Stomach (tissue), 8 donors: ENCODE measurements at regions not wholly inside any gene's neighbourhood (a gene's known extent, or its start where the extent isn't known, plus 50 kb on each side); places are given as distances from the start of the nearest gene placed in this dataset.

Experiments used
- DNase-seq, 2 donors: peaks; one replicate each; pipeline versions ENCODE4 v3.0.0 to v3.0.0-alpha.2; 2013 to 2019
- H3K27ac ChIP-seq, 5 donors: fragments of 200-600 bp in 4 of 5; sonication (generic) in 4 of 5; one replicate each; pipeline ENCODE4 v1.5.1; 2013 to 2019; ENCODE audit warnings: mild to moderate bottlenecking in 1 of 5, moderate library complexity in 1 of 5
- H3K27me3 ChIP-seq, 3 donors: fragments of 200-600 bp; sonication (generic); one replicate each; pipeline ENCODE4 v1.5.1; 2017 to 2019; ENCODE audit warnings: mixed run types in 1 of 3
- H3K36me3 ChIP-seq, 4 donors: fragments of 200-600 bp; sonication (generic); 1 replicate in 3 of 4; 2 replicates in 1 of 4; pipeline ENCODE4 v1.5.1; 2016 to 2019
- H3K4me1 ChIP-seq, 4 donors: fragments of 200-600 bp; sonication (generic); one replicate each; pipeline ENCODE4 v1.5.1; 2016 to 2019
- H3K4me3 ChIP-seq, 4 donors: fragments of 200-600 bp; sonication (generic) in 3 of 4; one replicate each; pipeline ENCODE4 v1.5.1; 2016 to 2019; ENCODE audit warnings: mild to moderate bottlenecking in 1 of 4
- H3K9me3 ChIP-seq, 4 donors: fragments of 200-600 bp; sonication (generic); one replicate each; pipeline ENCODE4 v1.5.1; 2016 to 2019
- EP300 ChIP-seq: sonication (generic); formaldehyde crosslinking; IDR thresholded peaks from one replicate; pipeline ENCODE4 v1.6.1; 2017; ENCODE audit warnings: antibody characterized with exemption
- POLR2A ChIP-seq, 4 donors: fragments of 450-650 bp; IDR thresholded peaks; one replicate each; pipeline ENCODE4 v1.6.1; 2016; ENCODE audit warnings: antibody characterized with exemption in 4 of 4, control low read depth in 2 of 4, mild to moderate bottlenecking in 1 of 4, moderate library complexity in 1 of 4
- POLR2AphosphoS5 ChIP-seq, 3 donors: sonication (generic); formaldehyde crosslinking; IDR thresholded peaks; one replicate each; pipeline ENCODE4 v1.6.1; 2016; ENCODE audit warnings: antibody characterized with exemption in 3 of 3
- WGBS, 5 donors: extraction: QIAGEN DNeasy Blood & Tissue Kit in 3 of 5; methylation state at CpG; one replicate each; pipeline versions ENCODE4 v1.1.5 to v1.1.7; 2013 to 2018; 5-methylcytosine and 5-hydroxymethylcytosine counted together
- intact Hi-C: fragments of 100-400 bp; cut with DNase I; formaldehyde crosslinking; loops from one replicate; pipeline ENCODE4 v1.15.1; 2023; ENCODE audit warnings: low total_unique reads
- TF ChIP-seq, protein P1 (sequence below), 7 experiments: fragments of 450-650 bp in 4 of 7; fragments of 200-600 bp in 3 of 7; sonication (generic) in 3 of 7; IDR thresholded peaks; one replicate each; pipeline ENCODE4 v1.5.1; 2016 to 2019; ENCODE audit warnings: antibody characterized with exemption in 7 of 7, control low read depth in 2 of 7, mild to moderate bottlenecking in 1 of 7
- donor health status: healthy with polysubstance abuse.
- donor health status: Bipolar disorder and iron deficiency.
- donor health status: healthy.

DNA sequence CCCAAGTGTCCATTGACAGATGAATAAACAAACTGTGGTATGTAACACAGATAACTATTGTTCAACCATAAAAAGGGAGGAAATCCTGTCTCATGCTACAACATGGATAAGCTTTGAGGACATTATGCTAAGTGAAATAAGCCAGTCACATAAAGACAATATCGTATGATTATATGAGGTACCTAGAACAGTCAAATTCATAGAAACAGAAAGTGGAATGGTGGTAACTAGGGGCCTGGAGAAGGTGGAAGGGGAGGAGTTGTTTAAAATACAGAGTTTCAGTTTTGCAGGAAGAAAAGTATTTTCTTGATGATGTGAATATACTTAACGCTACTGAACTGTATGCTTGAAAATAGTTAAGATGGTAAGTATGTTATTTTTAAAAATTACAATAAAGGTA is 304.6 kb upstream of the CXCR4 start:
- TF ChIP-seq, protein P1, sequence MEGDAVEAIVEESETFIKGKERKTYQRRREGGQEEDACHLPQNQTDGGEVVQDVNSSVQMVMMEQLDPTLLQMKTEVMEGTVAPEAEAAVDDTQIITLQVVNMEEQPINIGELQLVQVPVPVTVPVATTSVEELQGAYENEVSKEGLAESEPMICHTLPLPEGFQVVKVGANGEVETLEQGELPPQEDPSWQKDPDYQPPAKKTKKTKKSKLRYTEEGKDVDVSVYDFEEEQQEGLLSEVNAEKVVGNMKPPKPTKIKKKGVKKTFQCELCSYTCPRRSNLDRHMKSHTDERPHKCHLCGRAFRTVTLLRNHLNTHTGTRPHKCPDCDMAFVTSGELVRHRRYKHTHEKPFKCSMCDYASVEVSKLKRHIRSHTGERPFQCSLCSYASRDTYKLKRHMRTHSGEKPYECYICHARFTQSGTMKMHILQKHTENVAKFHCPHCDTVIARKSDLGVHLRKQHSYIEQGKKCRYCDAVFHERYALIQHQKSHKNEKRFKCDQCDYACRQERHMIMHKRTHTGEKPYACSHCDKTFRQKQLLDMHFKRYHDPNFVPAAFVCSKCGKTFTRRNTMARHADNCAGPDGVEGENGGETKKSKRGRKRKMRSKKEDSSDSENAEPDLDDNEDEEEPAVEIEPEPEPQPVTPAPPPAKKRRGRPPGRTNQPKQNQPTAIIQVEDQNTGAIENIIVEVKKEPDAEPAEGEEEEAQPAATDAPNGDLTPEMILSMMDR (IDR thresholded peaks at IDR 0.05), result no peak
- TF ChIP-seq POLR2A (IDR thresholded peaks at IDR 0.05), result no peak
- no peak for TF ChIP-seq POLR2AphosphoS5 (IDR thresholded peaks at IDR 0.05)
- TF ChIP-seq EP300, result no peak
- Histone ChIP-seq H3K27ac (no peak overlapping the region), H3K4me1 (peaks cover 5 to 11% (median 9%) of the 10 kb centered on the region in 4 donors), H3K36me3 (no peaks in the 10 kb centered on the region), H3K4me3 (no peak overlapping the region), H3K27me3 (peaks cover 0 to 37% (median 18%) of the 10 kb centered on the region in 3 donors), H3K9me3 (no peaks in the 10 kb centered on the region)
- intact Hi-C loops, result loop anchor here (5.0 kb wide), 1 partner anchor 1420 kb away; no protein-coding TSS in a partner anchor
- 62 to 76% (median 67%) methylated on average over 2 of the region's 2 CpGs for WGBS, 5 donors
- no peak for DNase-seq

DNA sequence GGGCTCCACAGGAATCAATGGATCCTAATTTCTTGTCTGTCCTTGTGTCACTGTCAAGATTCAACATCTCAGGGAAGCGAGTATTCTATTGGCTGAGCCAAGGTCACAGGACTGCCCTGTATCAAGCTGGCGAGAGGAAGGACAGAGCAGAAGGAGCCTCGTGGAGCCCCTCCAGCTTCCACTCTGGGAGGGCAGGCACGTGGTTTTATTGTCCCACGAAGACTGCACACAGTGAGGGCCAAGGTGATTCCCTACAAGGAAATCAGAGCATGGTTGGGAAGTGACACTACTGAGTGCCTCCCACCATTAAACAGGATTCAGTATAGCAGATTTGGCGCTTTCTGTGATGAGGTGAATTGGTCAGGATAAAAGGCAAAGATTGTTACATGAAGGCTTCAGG is 302.4 kb upstream of the CXCR4 start:
- Histone ChIP-seq H3K27me3 (peaks cover 0 to 29% (median 18%) of the 10 kb centered on the region in 3 donors), H3K9me3 (no peaks in the 10 kb centered on the region), H3K4me3 (no peak overlapping the region), H3K36me3 (no peaks in the 10 kb centered on the region), H3K27ac (no peak overlapping the region), H3K4me1 (peaks cover 5 to 11% (median 9%) of the 10 kb centered on the region in 4 donors)
- 68 to 74% (median 69%) methylated on average over 6 of the region's 6 CpGs for WGBS, 5 donors
- TF ChIP-seq POLR2AphosphoS5 (IDR thresholded peaks at IDR 0.05), result no peak
- no peak for TF ChIP-seq EP300
- TF ChIP-seq, protein P1 (IDR thresholded peaks at IDR 0.05), result no peak
- no peak for TF ChIP-seq POLR2A (IDR thresholded peaks at IDR 0.05)
- DNase-seq, result no peak
- intact Hi-C loops, result loop anchor here (5.0 kb wide), 1 partner anchor 1422 kb away; no protein-coding TSS in a partner anchor

DNA sequence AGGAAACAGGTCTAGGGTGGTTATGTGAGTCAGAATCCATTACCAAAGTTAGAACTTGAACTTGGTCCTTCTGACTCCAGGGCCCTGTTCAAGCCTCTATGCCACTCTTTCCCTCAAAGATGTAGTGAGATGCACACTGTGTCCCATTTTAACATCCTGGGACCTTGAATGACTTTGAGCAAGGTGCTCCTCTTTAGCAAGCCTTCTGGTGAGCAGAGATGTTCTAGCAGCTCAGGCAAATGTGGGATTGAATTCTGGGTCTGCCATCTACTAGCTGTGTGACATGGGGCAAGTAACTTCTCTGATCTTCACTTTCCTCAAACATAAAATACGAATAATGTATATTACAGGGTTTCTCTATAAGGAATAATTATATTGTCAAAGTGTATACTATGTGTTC is 294.0 kb upstream of the CXCR4 start:
- TF ChIP-seq EP300 (no peak), POLR2AphosphoS5 (IDR thresholded peaks at IDR 0.05) (no peak), POLR2A (IDR thresholded peaks at IDR 0.05) (no peak)
- TF ChIP-seq, protein P1 (IDR thresholded peaks at IDR 0.05), result no peak
- intact Hi-C loops, result no loop called here
- Histone ChIP-seq H3K27me3 (peaks cover 0 to 13% (median 1%) of the 10 kb centered on the region in 3 donors), H3K4me3 (no peak overlapping the region), H3K4me1 (no peaks in the 10 kb centered on the region), H3K27ac (no peak overlapping the region), H3K36me3 (no peaks in the 10 kb centered on the region), H3K9me3 (no peaks in the 10 kb centered on the region)
- no peak for DNase-seq
- 25 to 79% (median 74%) methylated on average over 1 of the region's 1 CpG for WGBS, 5 donors

DNA sequence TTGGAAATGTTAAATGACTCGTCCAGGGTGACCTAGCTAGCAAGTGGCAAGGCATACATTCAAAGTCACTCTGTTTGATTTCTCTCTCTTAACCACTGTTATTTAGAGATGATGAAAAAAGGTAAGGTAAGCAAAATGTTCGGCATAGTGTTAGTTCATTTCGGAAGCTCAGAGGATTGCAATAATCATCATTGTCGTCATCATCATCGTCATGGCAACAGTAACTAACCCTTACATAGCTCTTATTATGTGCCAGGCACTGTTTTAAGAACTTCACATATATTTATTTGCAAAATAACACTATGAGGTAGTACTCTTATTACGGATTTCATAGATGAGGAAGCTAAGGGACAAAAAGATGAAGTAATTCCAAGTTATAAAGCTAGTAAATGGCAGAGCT is 292.7 kb upstream of the CXCR4 start:
- Histone ChIP-seq H3K36me3 (no peaks in the 10 kb centered on the region), H3K4me1 (no peaks in the 10 kb centered on the region), H3K9me3 (no peaks in the 10 kb centered on the region), H3K27me3 (peaks cover 0 to 22% (median 11%) of the 10 kb centered on the region in 3 donors), H3K27ac (no peak overlapping the region), H3K4me3 (no peak overlapping the region)
- 78 to 87% (median 83%) methylated on average over 6 of the region's 6 CpGs for WGBS, 5 donors
- TF ChIP-seq POLR2A (IDR thresholded peaks at IDR 0.05), result no peak
- intact Hi-C loops, result no loop called here
- DNase-seq, result no peak

DNA sequence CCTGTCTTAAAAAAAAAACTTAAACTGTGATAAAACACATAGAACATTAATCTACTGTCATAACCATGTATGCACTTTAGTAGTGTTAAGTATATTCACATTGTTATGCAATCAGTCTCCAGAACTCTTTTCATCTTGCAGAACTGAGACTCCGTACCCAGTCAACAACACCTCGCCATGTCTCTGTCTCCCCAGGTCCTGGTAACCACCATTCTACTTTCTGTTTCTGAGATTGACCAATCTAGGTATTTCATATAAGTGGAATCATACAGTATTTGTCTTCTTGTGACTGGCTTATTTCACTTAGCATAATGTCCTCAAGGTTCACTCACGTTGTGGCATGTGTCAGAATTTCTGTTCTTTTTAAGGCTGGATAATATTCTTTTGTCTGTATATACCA is 290.8 kb upstream of the CXCR4 start:
- 72 to 84% (median 78%) methylated on average over 3 of the region's 3 CpGs for WGBS, 5 donors
- Histone ChIP-seq H3K27me3 (peaks cover 0 to 27% (median 14%) of the 10 kb centered on the region in 3 donors), H3K27ac (no peak overlapping the region), H3K4me3 (no peak overlapping the region), H3K36me3 (no peaks in the 10 kb centered on the region), H3K9me3 (no peaks in the 10 kb centered on the region), H3K4me1 (no peaks in the 10 kb centered on the region)
- TF ChIP-seq POLR2A (IDR thresholded peaks at IDR 0.05), result no peak
- TF ChIP-seq, protein P1 (IDR thresholded peaks at IDR 0.05), result no peak
- TF ChIP-seq EP300, result no peak
- no peak for TF ChIP-seq POLR2AphosphoS5 (IDR thresholded peaks at IDR 0.05)
- DNase-seq, result no peak
- intact Hi-C loops, result no loop called here
